Esophagus (tissue), 2 donors: ENCODE measurements at regions not wholly inside any gene's neighbourhood (a gene's known extent, or its start where the extent isn't known, plus 50 kb on each side); places are given as distances from the start of the nearest gene placed in this dataset.

ENCODE experiments used
- H3K27ac ChIP-seq, 2 donors: one replicate each; pipeline ENCODE4 v1.5.1; 2013; ENCODE audit warnings: low read depth in 2 of 2, mild to moderate bottlenecking in 2 of 2, inconsistent platforms in 1 of 2, low read length in 1 of 2, moderate library complexity in 1 of 2
- H3K27me3 ChIP-seq, 2 donors: one replicate each; pipeline ENCODE4 v1.6.1; 2013; ENCODE audit warnings: low read length in 2 of 2, control low read depth in 1 of 2, mild to moderate bottlenecking in 1 of 2; ENCODE audit not compliant: insufficient read depth in 2 of 2, control insufficient read depth in 1 of 2
- H3K36me3 ChIP-seq, 2 donors: one replicate each; pipeline ENCODE4 v1.6.1; 2013; ENCODE audit warnings: low read length in 1 of 2; ENCODE audit not compliant: control insufficient read depth in 2 of 2, insufficient read depth in 2 of 2
- H3K4me1 ChIP-seq, 2 donors: one replicate each; pipeline ENCODE4 v1.6.1; 2013; ENCODE audit warnings: low read length in 1 of 2; ENCODE audit not compliant: control insufficient read depth in 2 of 2, insufficient read depth in 2 of 2
- H3K4me3 ChIP-seq, 2 donors: one replicate each; pipeline ENCODE4 v1.5.1; 2013; ENCODE audit warnings: low read length in 2 of 2, mild to moderate bottlenecking in 2 of 2, low read depth in 1 of 2, moderate library complexity in 1 of 2
- H3K9me3 ChIP-seq, 2 donors: one replicate each; pipeline ENCODE4 v1.6.1; 2013; ENCODE audit warnings: mild to moderate bottlenecking in 2 of 2, low read depth in 1 of 2, low read length in 1 of 2, moderate library complexity in 1 of 2; ENCODE audit not compliant: control insufficient read depth in 2 of 2, insufficient read depth in 1 of 2
- WGBS, 2 donors: extraction: QIAGEN DNeasy Blood & Tissue Kit; methylation state at CpG; one replicate each; pipeline ENCODE4 v1.1.7; 2013; 5-methylcytosine and 5-hydroxymethylcytosine counted together
- donor health status: healthy with polysubstance abuse.
- donor health status: Bipolar disorder and iron deficiency.

- no peaks in the 10 kb centered on the region for H3K27me3 ChIP-seq
- 55 to 66% methylated on average over 10 of the region's 10 CpGs for WGBS, 2 donors
- no peak overlapping the region for H3K4me3 ChIP-seq
- H3K4me1 ChIP-seq, result no peaks in the 10 kb centered on the region
- H3K36me3 ChIP-seq, result no peaks in the 10 kb centered on the region
- no peaks in the 10 kb centered on the region for H3K9me3 ChIP-seq
- no peak overlapping the region for H3K27ac ChIP-seq
Measured at GRCh38 chr16:73553941-73554660, 506.2 kb upstream of the ZFHX3 start.

GRCh38 chr16:73549984-73550631, 502.2 kb upstream of the ZFHX3 start:
- no peaks in the 10 kb centered on the region for H3K36me3 ChIP-seq
- H3K4me1 ChIP-seq, result peaks cover 0 to 2% of the 10 kb centered on the region in 2 donors
- H3K27me3 ChIP-seq, result peaks cover 0 to 2% of the 10 kb centered on the region in 2 donors
- H3K4me3 ChIP-seq, result no peak overlapping the region
- no peaks in the 10 kb centered on the region for H3K9me3 ChIP-seq
- no peak overlapping the region for H3K27ac ChIP-seq
- WGBS, 2 donors, result 66 to 76% methylated on average over 19 of the region's 19 CpGs

GRCh38 chr16:73547552-73548403, 499.9 kb upstream of the ZFHX3 start:
- Histone ChIP-seq H3K9me3 (no peaks in the 10 kb centered on the region), H3K4me3 (no peak overlapping the region), H3K4me1 (peaks cover 0 to 2% of the 10 kb centered on the region in 2 donors), H3K27ac (no peak overlapping the region), H3K36me3 (no peaks in the 10 kb centered on the region), H3K27me3 (peaks cover 4% of the 10 kb centered on the region in 2 donors)
- 54 to 71% methylated on average over 9 of the region's 9 CpGs for WGBS, 2 donors

DNA sequence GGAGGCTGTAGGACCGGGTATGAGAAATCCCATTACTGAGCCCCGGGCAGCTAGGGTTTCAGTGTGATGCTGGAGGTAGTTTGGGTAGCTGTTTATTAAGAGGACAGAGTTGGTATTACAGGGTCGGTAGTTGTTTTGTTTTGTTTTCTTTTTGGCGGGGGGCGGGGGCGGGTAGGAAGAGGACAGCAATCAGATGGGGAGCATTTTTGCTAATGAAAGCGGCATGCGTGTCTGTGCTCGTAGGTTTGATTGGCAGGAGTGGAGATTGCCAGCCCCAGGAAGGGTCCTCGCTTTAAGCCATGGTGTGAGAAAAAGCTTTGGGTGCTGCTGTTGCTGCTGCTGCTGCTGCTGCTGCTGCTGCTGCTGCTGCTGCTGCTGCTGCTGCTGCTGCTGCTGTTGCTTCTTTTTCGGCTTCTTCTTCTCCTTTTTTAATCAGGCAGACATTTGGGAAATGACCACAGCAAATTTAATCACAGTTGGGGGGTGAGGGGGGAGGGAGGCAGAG, 498.5 kb upstream of the ZFHX3 start:
- no peak overlapping the region for H3K27ac ChIP-seq
- no peaks in the 10 kb centered on the region for H3K9me3 ChIP-seq
- H3K27me3 ChIP-seq, result peaks cover 4% of the 10 kb centered on the region in 2 donors
- H3K36me3 ChIP-seq, result no peaks in the 10 kb centered on the region
- 14 to 15% methylated on average over 11 of the region's 11 CpGs for WGBS, 2 donors
- H3K4me3 ChIP-seq, result no peak overlapping the region
- peaks cover 0 to 4% of the 10 kb centered on the region in 2 donors for H3K4me1 ChIP-seq

- 28 to 37% methylated on average over 5 of the region's 5 CpGs for WGBS, 2 donors
- Histone ChIP-seq H3K27me3 (peaks cover 4% of the 10 kb centered on the region in 2 donors), H3K4me1 (peaks cover 0 to 4% of the 10 kb centered on the region in 2 donors)
Measured at GRCh38 chr16:73545755-73546154, 497.8 kb upstream of the ZFHX3 start.

DNA sequence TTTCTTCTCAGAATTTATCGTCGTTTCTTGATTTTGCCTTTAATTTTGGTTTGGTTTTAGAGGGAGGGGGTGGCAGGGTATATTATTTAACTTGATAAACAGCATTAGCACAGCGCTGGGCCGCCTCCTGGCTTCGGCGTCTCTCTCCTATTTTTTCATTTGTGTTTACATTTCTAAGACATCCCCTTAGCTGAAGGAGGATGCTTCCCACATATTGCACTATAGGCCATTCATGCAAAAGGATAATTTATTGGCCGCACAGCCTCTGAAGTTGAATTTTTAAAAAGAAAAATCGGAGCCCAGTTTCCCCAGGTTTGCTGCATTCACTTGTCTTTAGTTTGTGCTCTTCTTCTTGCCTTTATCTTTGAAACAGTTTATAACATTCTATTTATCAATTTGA, 497.4 kb upstream of the ZFHX3 start:
- peaks cover 4% of the 10 kb centered on the region in 2 donors for H3K27me3 ChIP-seq
- no peaks in the 10 kb centered on the region for H3K36me3 ChIP-seq
- no peaks in the 10 kb centered on the region for H3K9me3 ChIP-seq
- H3K27ac ChIP-seq, result no peak overlapping the region
- H3K4me1 ChIP-seq, result peaks cover 0 to 4% of the 10 kb centered on the region in 2 donors
- no peak overlapping the region for H3K4me3 ChIP-seq
- WGBS, 2 donors, result 73% methylated on average over 8 of the region's 8 CpGs

More at GRCh38 chr16:73545755-73546154, 497.8 kb upstream of the ZFHX3 start:
- no peaks in the 10 kb centered on the region for H3K9me3 ChIP-seq
- no peak overlapping the region for H3K4me3 ChIP-seq
- H3K36me3 ChIP-seq, result no peaks in the 10 kb centered on the region
- no peak overlapping the region for H3K27ac ChIP-seq

DNA sequence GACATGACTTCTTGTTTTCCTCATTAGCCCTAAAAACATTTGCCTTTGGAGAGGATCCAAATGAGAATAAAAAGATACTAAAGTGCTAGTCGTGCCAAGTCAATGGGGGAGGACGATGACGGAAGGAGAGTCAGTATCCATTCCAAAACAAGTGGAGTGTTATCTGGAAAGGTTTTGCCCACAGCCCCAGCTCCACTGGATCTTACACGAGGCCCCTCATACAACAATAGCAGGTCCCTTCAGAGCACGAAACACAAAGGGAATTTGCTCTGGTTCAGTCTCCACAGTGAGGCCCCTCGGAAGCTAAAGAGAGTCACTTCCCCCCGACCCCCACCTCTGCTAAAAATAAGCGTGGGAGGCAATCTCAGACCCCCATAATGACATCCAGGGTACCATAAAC, 496.9 kb upstream of the ZFHX3 start:
- H3K27ac ChIP-seq, result no peak overlapping the region
- peaks cover 0 to 4% of the 10 kb centered on the region in 2 donors for H3K4me1 ChIP-seq
- peaks cover 4% of the 10 kb centered on the region in 2 donors for H3K27me3 ChIP-seq
- H3K9me3 ChIP-seq, result no peaks in the 10 kb centered on the region
- WGBS, 2 donors, result 31 to 48% methylated on average over 8 of the region's 8 CpGs
- H3K4me3 ChIP-seq, result no peak overlapping the region
- H3K36me3 ChIP-seq, result no peaks in the 10 kb centered on the region

GRCh38 chr16:73543970-73544599, 496.2 kb upstream of the ZFHX3 start:
- H3K4me1 ChIP-seq, result peaks cover 0 to 4% of the 10 kb centered on the region in 2 donors
- no peaks in the 10 kb centered on the region for H3K9me3 ChIP-seq
- H3K27ac ChIP-seq, result no peak overlapping the region
- H3K4me3 ChIP-seq, result no peak overlapping the region
- no peaks in the 10 kb centered on the region for H3K36me3 ChIP-seq
- 31 to 44% methylated on average over 20 of the region's 20 CpGs for WGBS, 2 donors
- peaks cover 4% of the 10 kb centered on the region in 2 donors for H3K27me3 ChIP-seq
